ENCODE measurements at regions not wholly inside any gene's neighbourhood (a gene's known extent, or its start where the extent isn't known, plus 50 kb on each side); places are given as distances from the start of the nearest gene placed in this dataset.

- TF ChIP-seq SIN3A (IDR thresholded peaks at IDR 0.05; ENCODE audit: borderline replicate concordance, insufficient read depth, low read length) (no peak), TAF1 (IDR thresholded peaks at IDR 0.05; ENCODE audit: borderline replicate concordance, insufficient read depth, low read length) (no peak), REST (IDR thresholded peaks at IDR 0.05; ENCODE audit: insufficient read depth in 1 of 2, low read depth in 2 of 2, low read length in 2 of 2) (no peak), POLR2AphosphoS5 (IDR thresholded peaks at IDR 0.05; ENCODE audit: low read depth, low read length) (no peak), FOXP2 (optimal IDR thresholded peaks at IDR 0.05; ENCODE audit: borderline replicate concordance, extremely low read depth, extremely low read length, insufficient read depth) (no peak)
Observed at GRCh38 chr18:40061086-40061485, 1893.9 kb upstream of the PIK3C3 start.

- TF ChIP-seq POLR2AphosphoS5 (IDR thresholded peaks at IDR 0.05; ENCODE audit: low read depth, low read length) (no peak), TAF1 (IDR thresholded peaks at IDR 0.05; ENCODE audit: borderline replicate concordance, insufficient read depth, low read length) (no peak), REST (IDR thresholded peaks at IDR 0.05; ENCODE audit: insufficient read depth in 1 of 2, low read depth in 2 of 2, low read length in 2 of 2) (no peak), FOXP2 (optimal IDR thresholded peaks at IDR 0.05; ENCODE audit: borderline replicate concordance, extremely low read depth, extremely low read length, insufficient read depth) (no peak), SIN3A (IDR thresholded peaks at IDR 0.05; ENCODE audit: borderline replicate concordance, insufficient read depth, low read length) (no peak)
Observed at GRCh38 chr18:40060562-40060961, 1894.5 kb upstream of the PIK3C3 start.

GRCh38 chr18:40058811-40059570 is 1896.0 kb upstream of the PIK3C3 start:
- TF ChIP-seq FOXP2 (optimal IDR thresholded peaks at IDR 0.05; ENCODE audit: borderline replicate concordance, extremely low read depth, extremely low read length, insufficient read depth): no peak
- TF ChIP-seq POLR2AphosphoS5 (IDR thresholded peaks at IDR 0.05; ENCODE audit: low read depth, low read length): no peak
- TF ChIP-seq TAF1 (IDR thresholded peaks at IDR 0.05; ENCODE audit: borderline replicate concordance, insufficient read depth, low read length): no peak
- TF ChIP-seq REST (IDR thresholded peaks at IDR 0.05; ENCODE audit: insufficient read depth in 1 of 2, low read depth in 2 of 2, low read length in 2 of 2): no peak
- no peak for TF ChIP-seq SIN3A (IDR thresholded peaks at IDR 0.05; ENCODE audit: borderline replicate concordance, insufficient read depth, low read length)

- no peak for TF ChIP-seq POLR2AphosphoS5 (IDR thresholded peaks at IDR 0.05; ENCODE audit: low read depth, low read length)
- no peak for TF ChIP-seq SIN3A (IDR thresholded peaks at IDR 0.05; ENCODE audit: borderline replicate concordance, insufficient read depth, low read length)
- no peak for TF ChIP-seq FOXP2 (optimal IDR thresholded peaks at IDR 0.05; ENCODE audit: borderline replicate concordance, extremely low read depth, extremely low read length, insufficient read depth)
- TF ChIP-seq REST (IDR thresholded peaks at IDR 0.05; ENCODE audit: insufficient read depth in 1 of 2, low read depth in 2 of 2, low read length in 2 of 2): no peak
Observed at GRCh38 chr18:40056079-40056692, 1898.8 kb upstream of the PIK3C3 start.

All from PFSK-1 (cell line).